ENCODE measurements at regions not wholly inside any gene's neighbourhood (a gene's known extent, or its start where the extent isn't known, plus 50 kb on each side); places are given as distances from the start of the nearest gene placed in this dataset.

DNA sequence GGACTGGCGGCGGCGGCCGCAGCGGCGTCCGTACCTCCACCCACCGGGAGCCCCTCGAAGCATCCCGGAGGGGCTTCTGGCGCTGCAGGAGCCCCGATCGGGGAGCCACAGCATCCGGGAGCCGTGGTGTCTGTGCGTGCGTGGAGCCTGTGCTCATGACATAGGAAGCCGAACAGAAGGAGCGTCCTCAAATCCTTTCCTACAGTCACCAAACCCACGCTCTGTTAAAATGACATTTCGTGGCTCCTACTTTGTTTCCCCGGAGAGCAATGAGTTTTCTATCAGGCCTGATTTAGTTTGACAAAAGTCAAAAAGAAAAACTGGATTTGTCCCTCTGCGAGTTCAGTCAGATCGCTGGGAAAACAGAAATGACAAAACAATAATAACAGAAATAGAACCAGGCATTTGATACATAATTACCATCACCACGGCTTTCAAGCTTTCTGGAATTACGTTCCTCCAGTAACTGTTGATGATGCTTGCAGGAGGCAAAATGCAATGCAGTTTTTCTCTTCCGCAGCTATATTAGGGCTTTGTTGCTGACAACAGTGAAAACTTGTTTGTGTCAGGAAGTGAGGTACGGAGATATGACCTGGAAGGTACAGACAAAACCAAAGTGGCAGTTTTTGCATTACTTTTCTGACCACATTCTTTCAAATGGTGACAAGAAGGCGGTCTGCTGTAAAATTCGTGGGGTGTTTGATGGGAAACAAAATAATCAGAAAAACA, 219.3 kb upstream of the MKLN1 start:
- DNase-seq (ENCODE audit: low spot score), result no peak

DNA sequence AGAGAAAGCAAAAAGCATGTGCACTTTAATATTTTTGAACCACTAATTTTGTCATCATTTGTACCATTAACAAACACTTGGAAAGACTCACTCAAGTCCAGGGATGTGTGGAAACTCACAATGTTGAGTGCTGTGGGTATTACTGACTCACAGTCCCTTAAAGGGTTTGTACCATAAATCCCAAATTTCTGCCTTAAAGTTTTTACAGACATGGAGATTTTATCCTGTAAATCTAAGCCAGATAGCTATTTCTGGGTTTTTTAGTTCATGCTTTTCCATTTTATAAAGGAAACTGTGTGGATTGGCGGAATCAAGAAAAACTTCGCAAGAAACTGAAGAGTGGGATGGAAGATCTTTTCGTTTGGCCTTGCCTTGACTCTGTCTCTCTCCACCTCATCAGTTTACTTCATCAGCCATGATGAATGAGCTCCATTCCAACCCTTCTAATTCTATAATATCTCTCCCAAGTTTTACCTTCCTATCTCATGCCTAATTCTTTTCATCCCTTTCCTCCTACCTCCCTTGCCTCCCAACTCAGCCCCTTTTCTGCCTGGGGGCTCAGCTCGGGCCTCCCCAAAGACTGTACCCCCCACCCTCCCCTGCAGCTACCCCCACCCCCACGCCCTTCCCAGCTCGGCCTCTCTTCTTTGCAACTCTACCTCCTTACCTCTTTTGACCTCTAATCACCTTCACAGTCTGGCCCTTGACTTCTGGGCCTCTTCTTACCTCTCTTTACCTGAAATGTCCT, 218.5 kb upstream of the MKLN1 start:
- peak; percentile 34 for DNase-seq (ENCODE audit: low spot score)

DNA sequence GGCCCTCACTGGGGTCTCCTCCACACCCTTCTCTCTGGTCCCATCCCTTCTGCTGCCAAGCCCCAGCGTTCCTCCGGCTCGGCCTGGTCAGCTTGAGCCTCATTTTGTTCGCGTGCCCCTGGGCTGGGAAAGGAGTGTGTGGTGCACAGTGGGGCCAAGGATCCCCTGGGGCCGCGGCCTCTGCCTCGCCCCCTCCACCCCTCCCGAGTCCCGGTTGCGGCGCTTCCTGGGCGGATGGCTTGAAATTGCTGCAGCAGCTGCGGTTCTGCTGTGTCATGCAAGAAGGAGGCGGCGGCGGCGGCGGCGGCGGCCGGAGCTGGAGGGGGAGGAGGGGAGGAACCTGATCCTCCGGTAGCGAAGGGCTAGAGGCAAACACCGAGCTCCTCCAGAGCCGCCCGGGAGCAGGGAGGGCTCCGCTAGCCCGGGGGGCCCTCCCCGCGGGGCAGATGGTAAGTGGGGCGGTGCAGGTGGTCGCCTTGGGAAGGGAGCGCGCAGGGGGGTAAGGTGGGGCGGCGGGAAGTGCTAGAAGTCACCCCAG, 217.8 kb upstream of the MKLN1 start:
- peak; percentile 72 for DNase-seq (ENCODE audit: low spot score)

GRCh38 chr7:131110297-131111080, 217.2 kb upstream of the MKLN1 start:
- DNase-seq (ENCODE audit: low spot score), result peak; percentile 31

GRCh38 chr7:131111081-131111576, 216.5 kb upstream of the MKLN1 start:
- peak; percentile 37 for DNase-seq (ENCODE audit: low spot score)

- no peak for DNase-seq (ENCODE audit: low spot score)
Measured at GRCh38 chr7:131111792-131112191, 215.9 kb upstream of the MKLN1 start.

- DNase-seq (ENCODE audit: low spot score), result no peak
Measured at GRCh38 chr7:131112431-131112830, 215.2 kb upstream of the MKLN1 start.

DNA sequence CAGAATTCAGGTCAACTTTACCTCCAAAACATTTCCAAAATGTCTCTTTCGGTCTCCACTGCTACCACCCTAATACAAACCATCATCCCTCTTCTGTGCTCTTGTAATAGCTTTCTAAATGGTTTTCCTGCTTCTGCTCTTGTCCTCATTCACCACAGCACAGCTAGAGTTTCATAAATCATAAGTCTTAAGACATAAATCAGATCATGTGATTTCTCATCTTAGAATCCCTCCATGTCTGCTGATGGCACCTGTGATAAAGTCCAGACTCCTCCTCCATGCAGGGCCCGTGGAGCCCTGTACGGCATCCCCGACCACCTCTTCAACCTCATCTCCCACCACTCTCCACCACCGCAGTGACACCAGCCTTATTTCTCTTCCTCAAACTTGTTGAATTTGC, 212.3 kb upstream of the MKLN1 start:
- no peak for DNase-seq (ENCODE audit: low spot score)

DNA sequence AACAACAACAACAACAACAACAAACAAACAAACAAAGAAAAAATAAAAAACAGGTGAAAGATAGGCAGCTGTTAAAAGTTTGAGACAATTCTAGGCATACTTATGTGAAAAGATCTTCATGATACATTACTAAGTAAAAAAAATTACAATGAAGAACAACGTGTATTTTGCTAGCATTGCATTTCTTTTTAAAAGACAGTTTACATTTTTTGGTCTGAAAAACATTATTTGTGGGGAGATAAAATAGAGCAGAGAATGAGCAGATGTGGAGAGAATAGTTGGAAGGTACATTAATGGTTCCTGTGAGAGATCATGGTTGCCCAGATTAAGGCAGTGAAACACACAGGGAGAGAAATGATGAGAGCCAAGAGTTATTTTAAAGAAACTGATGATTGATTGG, 210.2 kb upstream of the MKLN1 start:
- DNase-seq (ENCODE audit: low spot score), result no peak

DNA sequence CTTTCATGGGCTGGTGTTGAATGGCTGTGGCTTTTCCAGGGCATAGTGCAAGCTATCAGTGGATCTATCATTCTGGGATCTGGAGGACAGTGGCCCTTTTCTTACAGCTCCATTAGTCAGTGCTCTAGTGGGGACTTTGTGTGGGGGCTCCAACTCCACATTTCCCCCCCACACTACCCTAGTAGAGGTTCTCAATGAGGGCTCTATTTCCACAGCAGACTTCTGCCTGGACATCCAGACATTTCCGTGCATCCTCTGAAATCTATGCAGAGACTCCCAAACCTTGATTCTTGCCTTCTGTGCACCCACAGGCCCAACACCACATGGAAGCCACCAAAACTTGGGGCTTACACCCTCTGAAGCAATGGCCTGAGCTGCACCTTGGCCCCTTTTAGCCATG, 208.3 kb upstream of the MKLN1 start:
- DNase-seq (ENCODE audit: low spot score), result no peak

- DNase-seq (ENCODE audit: low spot score), result no peak
Measured at GRCh38 chr7:131122394-131122793, 205.3 kb upstream of the MKLN1 start.

- no peak for DNase-seq (ENCODE audit: low spot score)
Measured at GRCh38 chr7:131124001-131124629, 203.6 kb upstream of the MKLN1 start.

GRCh38 chr7:131124867-131125266, 202.8 kb upstream of the MKLN1 start:
- DNase-seq (ENCODE audit: low spot score), result no peak

- DNase-seq (ENCODE audit: low spot score), result no peak
Measured at GRCh38 chr7:131130324-131130723, 197.4 kb upstream of the MKLN1 start.

- DNase-seq (ENCODE audit: low spot score), result no peak
Measured at GRCh38 chr7:131131012-131131745, 196.5 kb upstream of the MKLN1 start.

- no peak for DNase-seq (ENCODE audit: low spot score)
Measured at GRCh38 chr7:131131746-131132431, 195.8 kb upstream of the MKLN1 start.

DNA sequence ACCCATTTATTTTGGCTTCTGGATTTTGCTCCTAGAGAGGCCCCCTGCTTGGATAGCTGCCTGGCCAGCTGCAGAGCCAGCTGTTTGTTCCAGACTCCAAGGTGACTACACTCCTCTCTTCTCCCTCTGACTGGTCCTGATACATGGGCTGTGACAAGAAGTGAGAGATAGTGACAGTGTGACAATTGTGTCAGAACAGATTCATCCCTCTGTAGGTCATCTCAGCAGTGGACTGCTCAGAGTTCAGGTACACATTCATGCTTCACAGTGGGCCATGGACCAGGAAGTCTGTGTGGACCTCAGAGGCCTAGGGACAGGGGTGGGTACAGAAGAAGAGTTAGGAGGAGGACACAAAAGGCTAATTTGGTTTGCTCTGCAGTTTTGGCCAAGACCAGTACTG, 188.2 kb upstream of the MKLN1 start:
- no peak for DNase-seq (ENCODE audit: low spot score)

- no peak for DNase-seq (ENCODE audit: low spot score)
Measured at GRCh38 chr7:131141443-131141967, 186.2 kb upstream of the MKLN1 start.

- no peak for DNase-seq (ENCODE audit: low spot score)
Measured at GRCh38 chr7:131143869-131144268, 183.8 kb upstream of the MKLN1 start.

GRCh38 chr7:131145026-131145425, 182.7 kb upstream of the MKLN1 start:
- no peak for DNase-seq (ENCODE audit: low spot score)

All from putamen (tissue), 1 donor.